ENCODE measurements at regions not wholly inside any gene's neighbourhood (a gene's known extent, or its start where the extent isn't known, plus 50 kb on each side); places are given as distances from the start of the nearest gene placed in this dataset.

DNA sequence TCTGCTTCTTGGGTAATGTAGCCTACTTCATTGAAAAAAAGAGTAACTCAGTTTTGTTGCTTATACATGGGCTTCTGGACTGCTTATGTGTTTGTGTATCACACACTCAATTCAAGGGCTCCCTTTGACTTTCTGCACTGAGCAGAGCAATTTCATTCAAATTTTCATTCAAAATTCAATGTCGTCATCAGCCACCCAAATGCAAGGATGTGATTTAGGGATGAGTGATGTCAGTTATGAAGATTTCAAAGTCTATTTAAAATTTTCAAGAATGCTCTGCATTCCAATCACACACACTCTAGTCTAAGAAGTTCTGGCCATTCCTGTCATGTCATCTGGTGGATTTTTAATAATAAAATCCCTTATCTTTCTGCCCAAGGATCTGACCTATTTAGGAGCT lies 344.5 kb upstream of the ZFP64 start:
- no peaks in the 10 kb centered on the region for H3K4me1 ChIP-seq

DNA sequence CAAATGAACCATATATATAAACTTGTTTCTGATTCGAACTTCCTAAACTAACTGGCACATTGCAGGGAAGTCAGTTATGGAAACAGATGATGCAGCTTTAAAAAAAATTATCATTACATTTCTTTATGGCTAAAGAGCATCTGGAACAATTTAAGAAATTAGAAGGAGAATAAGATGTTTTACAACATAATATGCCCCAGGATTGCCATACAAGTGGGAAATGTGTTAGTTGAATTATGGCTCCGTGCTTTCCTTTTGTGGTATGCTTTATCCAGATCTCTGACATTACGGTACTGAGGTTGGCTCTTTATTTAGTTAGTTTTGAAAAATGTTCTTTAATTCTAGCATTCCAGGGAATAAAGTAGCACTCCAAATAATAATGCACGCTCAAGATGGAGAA lies 343.0 kb upstream of the ZFP64 start:
- Histone ChIP-seq H3K4me3 (no peak overlapping the region), H3K27me3 (no peaks in the 10 kb centered on the region), H3K4me1 (no peaks in the 10 kb centered on the region), H3K27ac (no peak overlapping the region), H3K9me3 (no peaks in the 10 kb centered on the region), H3K36me3 (no peaks in the 10 kb centered on the region)
- DNase-seq (ENCODE audit: low spot score): no peak
- TF ChIP-seq, protein P1, sequence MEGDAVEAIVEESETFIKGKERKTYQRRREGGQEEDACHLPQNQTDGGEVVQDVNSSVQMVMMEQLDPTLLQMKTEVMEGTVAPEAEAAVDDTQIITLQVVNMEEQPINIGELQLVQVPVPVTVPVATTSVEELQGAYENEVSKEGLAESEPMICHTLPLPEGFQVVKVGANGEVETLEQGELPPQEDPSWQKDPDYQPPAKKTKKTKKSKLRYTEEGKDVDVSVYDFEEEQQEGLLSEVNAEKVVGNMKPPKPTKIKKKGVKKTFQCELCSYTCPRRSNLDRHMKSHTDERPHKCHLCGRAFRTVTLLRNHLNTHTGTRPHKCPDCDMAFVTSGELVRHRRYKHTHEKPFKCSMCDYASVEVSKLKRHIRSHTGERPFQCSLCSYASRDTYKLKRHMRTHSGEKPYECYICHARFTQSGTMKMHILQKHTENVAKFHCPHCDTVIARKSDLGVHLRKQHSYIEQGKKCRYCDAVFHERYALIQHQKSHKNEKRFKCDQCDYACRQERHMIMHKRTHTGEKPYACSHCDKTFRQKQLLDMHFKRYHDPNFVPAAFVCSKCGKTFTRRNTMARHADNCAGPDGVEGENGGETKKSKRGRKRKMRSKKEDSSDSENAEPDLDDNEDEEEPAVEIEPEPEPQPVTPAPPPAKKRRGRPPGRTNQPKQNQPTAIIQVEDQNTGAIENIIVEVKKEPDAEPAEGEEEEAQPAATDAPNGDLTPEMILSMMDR (IDR thresholded peaks at IDR 0.05): no peak

More for the DNA sequence above, 344.5 kb upstream of the ZFP64 start:
- H3K36me3 ChIP-seq: no peaks in the 10 kb centered on the region
- TF ChIP-seq, protein P1 (IDR thresholded peaks at IDR 0.05): no peak
- H3K27ac ChIP-seq: no peak overlapping the region
- no peaks in the 10 kb centered on the region for H3K27me3 ChIP-seq
- DNase-seq (ENCODE audit: low spot score): no peak
- no peaks in the 10 kb centered on the region for H3K9me3 ChIP-seq
- no peak overlapping the region for H3K4me3 ChIP-seq

DNA sequence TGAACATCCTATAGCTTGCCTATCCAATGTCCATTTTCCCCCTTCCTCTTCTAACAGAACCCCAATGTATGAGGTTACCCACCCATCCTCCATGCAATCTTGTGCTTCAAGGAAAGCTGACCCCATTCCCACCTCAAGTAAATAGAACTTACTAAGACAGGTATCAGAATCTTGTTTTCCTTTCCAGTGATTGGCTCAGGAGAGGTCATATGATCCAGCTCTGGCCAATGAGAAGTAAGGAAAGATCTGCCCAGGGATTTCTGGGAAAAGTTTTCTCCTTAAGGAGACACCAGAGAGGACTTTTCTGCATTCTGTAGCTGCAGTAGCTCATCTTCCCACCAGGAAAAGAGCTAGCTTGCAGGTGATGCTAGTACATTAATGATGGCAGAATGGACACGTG lies 341.8 kb upstream of the ZFP64 start:
- H3K27ac ChIP-seq: no peak overlapping the region
- H3K9me3 ChIP-seq: no peaks in the 10 kb centered on the region
- no peaks in the 10 kb centered on the region for H3K36me3 ChIP-seq
- no peak for DNase-seq (ENCODE audit: low spot score)
- no peaks in the 10 kb centered on the region for H3K4me1 ChIP-seq
- no peak overlapping the region for H3K4me3 ChIP-seq
- H3K27me3 ChIP-seq: no peaks in the 10 kb centered on the region
- TF ChIP-seq, protein P1 (IDR thresholded peaks at IDR 0.05): no peak

DNA sequence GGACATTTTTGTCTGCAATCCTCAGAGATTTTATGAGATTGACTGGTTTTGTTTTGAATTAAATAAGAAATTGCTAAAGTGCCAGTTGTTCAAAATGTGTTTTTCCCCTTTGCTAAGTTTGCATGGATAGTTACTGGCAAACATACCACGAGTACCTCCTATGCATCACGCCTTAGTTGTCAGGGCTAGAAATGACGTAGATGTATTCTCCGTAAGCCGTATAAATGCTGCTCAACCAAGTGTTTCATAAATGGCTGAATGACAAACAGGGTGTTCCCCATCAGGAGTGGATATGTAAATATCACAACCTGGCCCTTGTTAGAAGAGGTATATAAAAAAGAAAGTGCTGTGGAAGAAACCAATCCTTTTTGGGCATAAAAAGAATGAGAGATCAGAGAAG lies 341.1 kb upstream of the ZFP64 start:
- no peaks in the 10 kb centered on the region for H3K27me3 ChIP-seq
- TF ChIP-seq, protein P1 (IDR thresholded peaks at IDR 0.05): no peak

DNA sequence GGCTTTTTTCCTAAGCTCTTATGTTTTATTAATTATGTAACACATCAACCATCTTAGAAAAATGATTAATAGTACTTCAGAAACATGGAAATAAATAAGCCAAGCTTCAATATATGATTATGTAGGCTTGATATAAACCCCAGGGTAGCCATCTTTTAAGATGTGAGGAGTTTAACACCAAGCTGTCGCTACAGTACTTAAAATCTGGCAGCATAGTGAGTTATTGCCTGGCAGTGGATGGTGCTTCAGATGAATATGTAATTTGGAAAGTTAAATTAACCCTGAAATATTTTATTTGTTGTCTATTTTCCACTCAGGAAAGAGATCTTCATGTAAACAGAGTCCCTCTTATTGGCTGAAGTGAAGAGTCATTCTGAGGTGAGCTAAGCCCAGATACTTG lies 339.0 kb upstream of the ZFP64 start:
- Histone ChIP-seq H3K9me3 (no peaks in the 10 kb centered on the region), H3K27me3 (no peaks in the 10 kb centered on the region), H3K36me3 (no peaks in the 10 kb centered on the region), H3K4me3 (no peak overlapping the region), H3K27ac (no peak overlapping the region), H3K4me1 (no peaks in the 10 kb centered on the region)
- TF ChIP-seq, protein P1 (IDR thresholded peaks at IDR 0.05): no peak
- no peak for DNase-seq (ENCODE audit: low spot score)

More for the DNA sequence above, 341.1 kb upstream of the ZFP64 start:
- Histone ChIP-seq H3K4me3 (no peak overlapping the region), H3K27ac (no peak overlapping the region), H3K4me1 (no peaks in the 10 kb centered on the region), H3K9me3 (no peaks in the 10 kb centered on the region), H3K36me3 (no peaks in the 10 kb centered on the region)
- DNase-seq (ENCODE audit: low spot score): no peak

DNA sequence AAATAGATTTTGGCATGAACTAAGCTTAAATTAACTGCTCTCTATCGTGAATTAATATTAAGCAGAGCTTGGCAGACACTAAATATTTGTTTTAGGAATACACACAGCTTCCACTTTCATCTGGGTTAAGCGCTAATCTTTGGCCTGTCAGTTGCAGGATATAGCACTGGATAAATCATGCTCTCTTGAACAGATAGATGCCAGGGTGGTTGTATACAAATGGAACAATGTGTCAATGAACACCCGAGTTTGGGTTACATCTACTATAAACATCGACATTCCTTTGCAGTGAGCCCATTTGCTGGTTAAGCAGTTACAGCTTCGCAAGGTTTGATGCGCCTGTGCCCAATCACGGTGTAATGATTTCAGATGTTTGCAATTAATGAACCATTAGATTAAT lies 338.2 kb upstream of the ZFP64 start:
- DNase-seq (ENCODE audit: low spot score): no peak
- Histone ChIP-seq H3K27ac (no peak overlapping the region), H3K4me1 (no peaks in the 10 kb centered on the region), H3K27me3 (no peaks in the 10 kb centered on the region), H3K9me3 (no peaks in the 10 kb centered on the region), H3K4me3 (no peak overlapping the region), H3K36me3 (no peaks in the 10 kb centered on the region)
- TF ChIP-seq, protein P1 (IDR thresholded peaks at IDR 0.05): no peak
